ENCODE measurements at regions not wholly inside any gene's neighbourhood (a gene's known extent, or its start where the extent isn't known, plus 50 kb on each side); places are given as distances from the start of the nearest gene placed in this dataset.

DNA sequence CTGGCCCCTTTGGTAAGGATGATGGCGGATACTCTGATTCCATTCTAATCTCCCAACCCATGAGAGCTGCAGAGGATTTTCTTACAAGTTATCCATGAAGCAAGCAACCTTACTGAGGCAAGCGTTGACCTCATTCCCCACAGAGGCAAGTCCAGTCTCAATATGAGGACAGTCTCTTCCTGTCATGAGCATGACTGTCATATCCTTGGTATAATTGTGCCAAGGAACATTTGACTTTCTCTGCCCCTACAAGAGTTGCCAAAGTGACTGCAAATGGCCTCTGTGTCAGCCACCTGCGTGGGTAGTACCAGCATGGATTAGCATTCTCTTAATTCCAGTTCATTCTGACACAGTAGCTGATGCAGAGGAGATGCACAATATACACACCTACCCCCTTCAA lies 71.2 kb upstream of the TMEM158 start:
- Histone ChIP-seq H3K27me3 (ENCODE audit: insufficient read depth, poor library complexity, severe bottlenecking) (no peaks in the 10 kb centered on the region), H3K4me3 (replicated peaks; ENCODE audit: insufficient read depth, low read length) (no peak overlapping the region), H3K27ac (replicated peaks) (no peak overlapping the region)
- TF ChIP-seq, protein P1, sequence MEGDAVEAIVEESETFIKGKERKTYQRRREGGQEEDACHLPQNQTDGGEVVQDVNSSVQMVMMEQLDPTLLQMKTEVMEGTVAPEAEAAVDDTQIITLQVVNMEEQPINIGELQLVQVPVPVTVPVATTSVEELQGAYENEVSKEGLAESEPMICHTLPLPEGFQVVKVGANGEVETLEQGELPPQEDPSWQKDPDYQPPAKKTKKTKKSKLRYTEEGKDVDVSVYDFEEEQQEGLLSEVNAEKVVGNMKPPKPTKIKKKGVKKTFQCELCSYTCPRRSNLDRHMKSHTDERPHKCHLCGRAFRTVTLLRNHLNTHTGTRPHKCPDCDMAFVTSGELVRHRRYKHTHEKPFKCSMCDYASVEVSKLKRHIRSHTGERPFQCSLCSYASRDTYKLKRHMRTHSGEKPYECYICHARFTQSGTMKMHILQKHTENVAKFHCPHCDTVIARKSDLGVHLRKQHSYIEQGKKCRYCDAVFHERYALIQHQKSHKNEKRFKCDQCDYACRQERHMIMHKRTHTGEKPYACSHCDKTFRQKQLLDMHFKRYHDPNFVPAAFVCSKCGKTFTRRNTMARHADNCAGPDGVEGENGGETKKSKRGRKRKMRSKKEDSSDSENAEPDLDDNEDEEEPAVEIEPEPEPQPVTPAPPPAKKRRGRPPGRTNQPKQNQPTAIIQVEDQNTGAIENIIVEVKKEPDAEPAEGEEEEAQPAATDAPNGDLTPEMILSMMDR (IDR thresholded peaks at IDR 0.05; ENCODE audit: insufficient read depth, low read length), result no peak
- no peak for TF ChIP-seq GABPA (IDR thresholded peaks at IDR 0.05; ENCODE audit: low read depth)
- TF ChIP-seq, protein P2, sequence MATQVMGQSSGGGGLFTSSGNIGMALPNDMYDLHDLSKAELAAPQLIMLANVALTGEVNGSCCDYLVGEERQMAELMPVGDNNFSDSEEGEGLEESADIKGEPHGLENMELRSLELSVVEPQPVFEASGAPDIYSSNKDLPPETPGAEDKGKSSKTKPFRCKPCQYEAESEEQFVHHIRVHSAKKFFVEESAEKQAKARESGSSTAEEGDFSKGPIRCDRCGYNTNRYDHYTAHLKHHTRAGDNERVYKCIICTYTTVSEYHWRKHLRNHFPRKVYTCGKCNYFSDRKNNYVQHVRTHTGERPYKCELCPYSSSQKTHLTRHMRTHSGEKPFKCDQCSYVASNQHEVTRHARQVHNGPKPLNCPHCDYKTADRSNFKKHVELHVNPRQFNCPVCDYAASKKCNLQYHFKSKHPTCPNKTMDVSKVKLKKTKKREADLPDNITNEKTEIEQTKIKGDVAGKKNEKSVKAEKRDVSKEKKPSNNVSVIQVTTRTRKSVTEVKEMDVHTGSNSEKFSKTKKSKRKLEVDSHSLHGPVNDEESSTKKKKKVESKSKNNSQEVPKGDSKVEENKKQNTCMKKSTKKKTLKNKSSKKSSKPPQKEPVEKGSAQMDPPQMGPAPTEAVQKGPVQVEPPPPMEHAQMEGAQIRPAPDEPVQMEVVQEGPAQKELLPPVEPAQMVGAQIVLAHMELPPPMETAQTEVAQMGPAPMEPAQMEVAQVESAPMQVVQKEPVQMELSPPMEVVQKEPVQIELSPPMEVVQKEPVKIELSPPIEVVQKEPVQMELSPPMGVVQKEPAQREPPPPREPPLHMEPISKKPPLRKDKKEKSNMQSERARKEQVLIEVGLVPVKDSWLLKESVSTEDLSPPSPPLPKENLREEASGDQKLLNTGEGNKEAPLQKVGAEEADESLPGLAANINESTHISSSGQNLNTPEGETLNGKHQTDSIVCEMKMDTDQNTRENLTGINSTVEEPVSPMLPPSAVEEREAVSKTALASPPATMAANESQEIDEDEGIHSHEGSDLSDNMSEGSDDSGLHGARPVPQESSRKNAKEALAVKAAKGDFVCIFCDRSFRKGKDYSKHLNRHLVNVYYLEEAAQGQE (IDR thresholded peaks at IDR 0.05; ENCODE audit: insufficient replicate concordance, low read depth), result no peak
- TF ChIP-seq POLR2AphosphoS5 (IDR thresholded peaks at IDR 0.05; ENCODE audit: low read depth), result no peak
- TF ChIP-seq SPI1 (IDR thresholded peaks at IDR 0.05; ENCODE audit: borderline replicate concordance, low read depth), result no peak
- no peak for DNase-seq (ENCODE audit: low read depth in 1 of 2, low spot score in 1 of 2)

DNA sequence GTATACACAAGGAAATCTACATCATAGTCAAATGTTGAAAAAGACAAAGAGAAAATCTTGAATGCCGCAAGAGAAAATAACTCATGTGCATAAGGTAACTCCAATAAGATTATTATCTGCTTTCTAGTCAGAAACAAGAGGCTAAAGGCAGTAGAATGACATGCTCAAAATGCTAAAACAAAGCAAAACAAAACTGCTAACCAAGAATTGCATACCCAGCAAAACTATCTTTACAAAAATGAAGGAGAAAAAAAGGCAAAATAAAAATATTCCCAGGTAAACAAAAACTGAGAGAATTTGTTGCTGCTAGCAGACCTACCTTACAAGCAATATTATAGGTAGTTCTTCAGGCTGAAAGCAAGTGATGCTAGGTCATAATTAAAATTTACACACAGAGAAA lies 76.4 kb upstream of the TMEM158 start:
- TF ChIP-seq SPI1 (IDR thresholded peaks at IDR 0.05; ENCODE audit: borderline replicate concordance, low read depth), result no peak
- TF ChIP-seq, protein P1 (IDR thresholded peaks at IDR 0.05; ENCODE audit: insufficient read depth, low read length), result no peak
- no peak for TF ChIP-seq POLR2AphosphoS5 (IDR thresholded peaks at IDR 0.05; ENCODE audit: low read depth)
- TF ChIP-seq, protein P2 (IDR thresholded peaks at IDR 0.05; ENCODE audit: insufficient replicate concordance, low read depth), result no peak
- no peak for TF ChIP-seq GABPA (IDR thresholded peaks at IDR 0.05; ENCODE audit: low read depth)
- no peak overlapping the region for H3K4me3 ChIP-seq (replicated peaks; ENCODE audit: insufficient read depth, low read length)
- H3K27ac ChIP-seq (replicated peaks), result no peak overlapping the region
- no peak for DNase-seq (ENCODE audit: low read depth in 1 of 2, low spot score in 1 of 2)
- H3K27me3 ChIP-seq (ENCODE audit: insufficient read depth, poor library complexity, severe bottlenecking), result no peaks in the 10 kb centered on the region

DNA sequence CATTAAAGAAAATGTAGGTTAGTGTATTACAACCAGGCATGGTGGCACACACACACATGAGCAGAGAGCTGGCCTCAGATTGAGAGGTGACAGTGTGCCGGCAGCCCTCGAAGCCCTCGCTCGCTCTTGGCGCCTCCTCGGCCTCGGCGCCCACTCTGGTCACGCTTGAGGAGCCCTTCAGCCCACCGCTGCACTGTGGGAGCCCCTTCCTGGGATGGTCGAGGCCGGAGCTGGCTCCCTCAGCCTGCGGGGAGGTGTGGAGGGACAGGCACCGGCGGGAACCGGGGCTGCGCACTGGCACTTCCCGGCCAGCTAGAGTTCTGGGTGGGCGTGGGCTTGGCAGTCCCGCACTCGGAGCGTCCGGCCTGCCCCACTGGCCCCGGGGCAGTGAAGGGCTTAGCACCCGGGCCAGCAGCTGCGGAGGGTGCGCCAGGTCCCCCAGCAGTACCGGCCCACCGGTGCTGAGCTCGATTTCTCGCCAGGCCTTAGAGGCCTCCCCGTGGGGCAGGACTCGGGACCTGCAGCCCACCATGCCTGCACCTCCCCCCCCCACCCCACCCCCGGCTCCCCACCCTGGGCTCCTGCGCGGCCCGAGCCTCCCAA lies 80.4 kb upstream of the TMEM158 start:
- no peaks in the 10 kb centered on the region for H3K27me3 ChIP-seq (ENCODE audit: insufficient read depth, poor library complexity, severe bottlenecking)
- no peak overlapping the region for H3K27ac ChIP-seq (replicated peaks)
- no peak overlapping the region for H3K4me3 ChIP-seq (replicated peaks; ENCODE audit: insufficient read depth, low read length)
- TF ChIP-seq GABPA (IDR thresholded peaks at IDR 0.05; ENCODE audit: low read depth) (no peak), POLR2AphosphoS5 (IDR thresholded peaks at IDR 0.05; ENCODE audit: low read depth) (no peak), SPI1 (IDR thresholded peaks at IDR 0.05; ENCODE audit: borderline replicate concordance, low read depth) (no peak)
- TF ChIP-seq, protein P1 (IDR thresholded peaks at IDR 0.05; ENCODE audit: insufficient read depth, low read length), result no peak
- TF ChIP-seq, protein P2 (IDR thresholded peaks at IDR 0.05; ENCODE audit: insufficient replicate concordance, low read depth), result no peak
- no peak for DNase-seq (ENCODE audit: low read depth in 1 of 2, low spot score in 1 of 2)
